Esophagus muscularis mucosa (tissue), 4 donors: ENCODE measurements at regions not wholly inside any gene's neighbourhood (a gene's known extent, or its start where the extent isn't known, plus 50 kb on each side); places are given as distances from the start of the nearest gene placed in this dataset.

Experiments
- DNase-seq: peaks from one replicate; pipeline ENCODE4 v3.0.0-alpha.2; 2017; ENCODE audit errors: extremely low spot score
- H3K27ac ChIP-seq, 4 donors: fragments of 200-600 bp; sonication (generic); replicated peaks in 1 of 4; 1 replicate in 3 of 4; 2 replicates in 1 of 4; pipeline ENCODE4 v1.5.1; 2016 to 2019; ENCODE audit warnings: mild to moderate bottlenecking in 1 of 4
- H3K27me3 ChIP-seq, 4 donors: fragments of 200-600 bp; sonication (generic); one replicate each; pipeline versions ENCODE4 v1.5.1 to v1.6.0; 2016 to 2019
- H3K36me3 ChIP-seq, 4 donors: fragments of 200-600 bp; sonication (generic); one replicate each; pipeline ENCODE4 v1.5.1; 2016 to 2019
- H3K4me1 ChIP-seq, 4 donors: fragments of 200-600 bp; sonication (generic); one replicate each; pipeline ENCODE4 v1.5.1; 2016 to 2019
- H3K4me3 ChIP-seq, 4 donors: fragments of 200-600 bp; sonication (generic); 1 replicate in 2 of 4; 2 replicates in 2 of 4; pipeline ENCODE4 v1.5.1; 2016 to 2019; ENCODE audit warnings: mild to moderate bottlenecking in 4 of 4, moderate library complexity in 1 of 4
- H3K9me3 ChIP-seq, 4 donors: fragments of 200-600 bp; sonication (generic); 1 replicate in 3 of 4; 2 replicates in 1 of 4; pipeline ENCODE4 v1.5.1; 2016 to 2019
- CTCF ChIP-seq, 3 experiments: fragments of 200-600 bp in 2 of 3; fragments of 450-650 bp in 1 of 3; sonication (generic) in 2 of 3; IDR thresholded peaks; one replicate each; pipeline ENCODE4 v1.5.1; 2017 to 2019; ENCODE audit warnings: antibody characterized with exemption in 3 of 3, mild to moderate bottlenecking in 2 of 3, moderate library complexity in 1 of 3
- EP300 ChIP-seq: sonication (generic); formaldehyde crosslinking; IDR thresholded peaks from one replicate; pipeline ENCODE4 v1.6.1; 2017; ENCODE audit warnings: antibody characterized with exemption
- POLR2A ChIP-seq: fragments of 450-650 bp; IDR thresholded peaks from one replicate; pipeline ENCODE4 v1.6.1; 2017; ENCODE audit warnings: antibody characterized with exemption, moderate library complexity, mild to moderate bottlenecking, low read depth
- POLR2AphosphoS5 ChIP-seq, 2 donors: sonication (generic); formaldehyde crosslinking; IDR thresholded peaks; one replicate each; pipeline ENCODE4 v1.6.1; 2017; ENCODE audit warnings: antibody characterized with exemption in 2 of 2
- WGBS: methylation state at CpG from one replicate; pipeline ENCODE4 v1.1.5; 2018; 5-methylcytosine and 5-hydroxymethylcytosine counted together
- intact Hi-C: fragments of 100-400 bp; cut with DNase I; formaldehyde crosslinking; loops from one replicate; pipeline ENCODE4 v1.15.1; 2023

GRCh38 chr12:61542551-61542950, 717.7 kb upstream of the USP15 start:
- H3K27ac ChIP-seq = no peak overlapping the region
- TF ChIP-seq EP300 = no peak
- TF ChIP-seq POLR2A = no peak
- TF ChIP-seq POLR2AphosphoS5 (IDR thresholded peaks at IDR 0.05) = no peak
- no peak for TF ChIP-seq CTCF (IDR thresholded peaks at IDR 0.05)
- intact Hi-C loops = no loop called here
- no peaks in the 10 kb centered on the region for H3K9me3 ChIP-seq
- DNase-seq = no peak
- 36% methylated on average over 3 of the region's 3 CpGs for WGBS
- no peak overlapping the region for H3K4me3 ChIP-seq
- H3K36me3 ChIP-seq = no peaks in the 10 kb centered on the region
- no peaks in the 10 kb centered on the region for H3K27me3 ChIP-seq
- no peaks in the 10 kb centered on the region for H3K4me1 ChIP-seq

DNA sequence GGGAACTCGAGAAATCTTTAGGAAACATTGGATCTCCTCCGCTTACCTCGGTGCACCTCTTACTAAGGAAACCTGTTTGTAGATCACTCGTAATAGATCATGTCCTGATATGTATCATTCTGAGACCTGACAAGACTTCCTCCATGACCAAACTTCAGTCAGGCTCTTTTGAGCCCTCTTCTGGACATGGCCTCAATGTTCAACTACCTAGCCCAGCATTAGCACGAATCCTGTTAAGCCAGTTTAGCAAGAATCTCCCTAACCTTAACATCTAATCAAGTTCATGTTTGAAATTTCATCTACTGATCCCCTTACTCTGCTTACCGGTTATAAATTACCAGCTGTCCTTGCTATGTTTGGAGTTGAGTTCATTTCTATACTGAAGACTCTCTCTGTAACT, 713.9 kb upstream of the USP15 start:
- intact Hi-C loops = no loop called here
- DNase-seq = no peak
- TF ChIP-seq EP300 = no peak
- no peak for TF ChIP-seq POLR2A
- no peak for TF ChIP-seq CTCF (IDR thresholded peaks at IDR 0.05)
- TF ChIP-seq POLR2AphosphoS5 (IDR thresholded peaks at IDR 0.05) = no peak

GRCh38 chr12:61553091-61553490, 707.1 kb upstream of the USP15 start:
- no peak for DNase-seq
- Histone ChIP-seq H3K27me3 (no peaks in the 10 kb centered on the region), H3K36me3 (no peaks in the 10 kb centered on the region), H3K9me3 (no peaks in the 10 kb centered on the region), H3K4me1 (peaks cover 0 to 7% (median 0%) of the 10 kb centered on the region in 4 donors), H3K4me3 (no peak overlapping the region), H3K27ac (no peak overlapping the region)
- intact Hi-C loops = no loop called here
- TF ChIP-seq POLR2A (no peak), POLR2AphosphoS5 (IDR thresholded peaks at IDR 0.05) (no peak), EP300 (no peak), CTCF (IDR thresholded peaks at IDR 0.05) (no peak)

More for the DNA sequence above, 713.9 kb upstream of the USP15 start:
- Histone ChIP-seq H3K4me3 (no peak overlapping the region), H3K4me1 (peaks cover 0 to 8% (median 0%) of the 10 kb centered on the region in 4 donors), H3K27me3 (no peaks in the 10 kb centered on the region), H3K9me3 (no peaks in the 10 kb centered on the region), H3K27ac (no peak overlapping the region), H3K36me3 (no peaks in the 10 kb centered on the region)
- WGBS = 83% methylated on average over 6 of the region's 6 CpGs

- Histone ChIP-seq H3K4me1 (no peaks in the 10 kb centered on the region), H3K27me3 (no peaks in the 10 kb centered on the region), H3K36me3 (no peaks in the 10 kb centered on the region), H3K27ac (no peak overlapping the region), H3K4me3 (no peak overlapping the region), H3K9me3 (no peaks in the 10 kb centered on the region)
- intact Hi-C loops = no loop called here
- TF ChIP-seq POLR2A = no peak
- no peak for TF ChIP-seq POLR2AphosphoS5 (IDR thresholded peaks at IDR 0.05)
- TF ChIP-seq CTCF (IDR thresholded peaks at IDR 0.05) = no peak
- no peak for TF ChIP-seq EP300
- WGBS = 81% methylated on average over 6 of the region's 6 CpGs
- no peak for DNase-seq
Observed at GRCh38 chr12:61554268-61555008, 705.8 kb upstream of the USP15 start.
